ENCODE measurements at regions not wholly inside any gene's neighbourhood (a gene's known extent, or its start where the extent isn't known, plus 50 kb on each side); places are given as distances from the start of the nearest gene placed in this dataset.

DNA sequence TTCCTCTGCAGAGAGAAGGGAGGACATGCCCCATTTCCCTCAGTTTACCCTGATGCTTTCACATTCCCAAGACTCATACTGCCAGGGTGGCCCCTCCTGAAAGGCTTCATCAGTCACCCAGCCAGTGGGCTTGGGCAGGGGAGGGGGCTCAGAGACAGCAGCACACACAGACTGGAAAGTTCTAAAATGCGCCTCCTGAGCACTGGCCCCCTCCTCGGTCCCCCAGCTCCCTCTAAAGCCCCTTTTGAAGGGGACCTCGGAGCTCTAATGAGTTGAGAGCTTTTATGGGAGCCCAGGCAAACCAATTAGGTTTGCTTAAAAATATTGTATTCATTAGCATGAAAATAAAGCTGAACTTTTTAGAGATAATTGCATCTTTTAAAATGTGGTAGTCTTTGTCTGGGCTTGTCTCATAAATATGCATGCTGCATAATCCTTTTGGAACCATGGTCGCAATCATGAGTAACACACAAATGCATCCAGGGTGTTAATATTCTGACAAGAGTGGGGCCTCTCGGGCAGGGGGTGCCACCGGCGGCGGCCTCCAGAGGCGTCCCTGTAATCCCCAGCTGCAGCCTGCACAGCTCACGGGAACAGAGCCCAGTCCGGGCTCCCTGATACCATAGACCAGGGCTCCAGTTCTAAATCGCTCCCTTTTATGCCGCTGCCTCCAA lies 78.5 kb downstream of the RPLP1 start:
- DNase-seq = peak; percentile 20

DNA sequence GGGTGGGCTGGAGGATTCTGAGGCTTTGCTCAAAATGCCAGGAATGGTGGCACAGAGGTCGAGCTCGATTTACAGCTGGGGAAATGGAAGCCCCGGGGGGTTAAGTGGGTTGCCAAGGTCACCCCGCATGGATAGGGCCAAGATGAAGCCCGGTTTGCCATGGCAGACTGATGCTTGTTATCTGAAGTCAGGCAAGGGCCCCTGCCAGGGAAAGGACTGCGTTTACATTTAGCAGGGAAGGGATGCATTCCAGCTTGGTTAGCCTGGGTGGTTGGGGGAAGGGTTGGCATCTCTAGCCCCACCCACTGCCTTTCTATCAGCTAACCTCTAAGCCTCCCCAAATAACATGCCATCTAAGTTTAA lies 79.0 kb downstream of the RPLP1 start:
- DNase-seq = peak; percentile 13

DNA sequence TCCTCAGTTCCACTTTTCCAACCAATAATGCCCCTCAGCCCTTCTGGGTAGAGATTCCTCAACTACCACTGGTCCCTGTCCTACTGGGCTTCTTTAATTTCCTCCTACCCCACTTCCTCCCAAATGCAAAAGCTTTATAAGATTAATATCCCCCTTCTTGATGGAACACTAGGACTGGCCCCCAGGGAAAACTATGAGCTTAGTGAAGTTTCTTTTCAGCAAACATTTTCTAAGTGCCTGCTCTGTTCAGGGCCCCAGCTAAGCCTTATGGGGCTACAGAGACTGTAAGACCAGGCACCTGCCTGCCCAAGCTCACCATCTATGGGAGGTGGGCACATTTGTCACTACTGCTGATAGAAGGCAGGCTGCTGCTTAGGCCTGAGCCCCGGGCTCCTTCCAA lies 79.4 kb downstream of the RPLP1 start:
- no peak for DNase-seq

DNA sequence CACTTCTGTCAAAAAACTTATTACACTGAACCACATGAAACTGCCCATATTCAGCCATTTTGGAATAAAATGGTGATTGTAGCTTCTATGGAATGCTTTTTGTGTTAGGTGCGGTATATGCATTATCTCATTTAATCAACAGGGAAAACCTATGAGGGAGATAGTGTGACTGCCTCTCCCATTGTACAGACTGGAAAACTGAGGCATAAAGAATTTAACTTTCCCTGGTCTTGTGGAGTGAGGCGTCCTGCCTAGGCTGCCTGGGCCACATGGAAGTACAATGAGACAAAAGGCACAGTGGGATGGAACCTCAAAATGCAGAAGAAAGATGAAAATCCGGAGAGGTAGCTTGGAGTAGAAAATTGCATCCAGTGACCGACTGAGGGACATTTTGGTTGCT lies 80.2 kb downstream of the RPLP1 start:
- no peak for DNase-seq

DNA sequence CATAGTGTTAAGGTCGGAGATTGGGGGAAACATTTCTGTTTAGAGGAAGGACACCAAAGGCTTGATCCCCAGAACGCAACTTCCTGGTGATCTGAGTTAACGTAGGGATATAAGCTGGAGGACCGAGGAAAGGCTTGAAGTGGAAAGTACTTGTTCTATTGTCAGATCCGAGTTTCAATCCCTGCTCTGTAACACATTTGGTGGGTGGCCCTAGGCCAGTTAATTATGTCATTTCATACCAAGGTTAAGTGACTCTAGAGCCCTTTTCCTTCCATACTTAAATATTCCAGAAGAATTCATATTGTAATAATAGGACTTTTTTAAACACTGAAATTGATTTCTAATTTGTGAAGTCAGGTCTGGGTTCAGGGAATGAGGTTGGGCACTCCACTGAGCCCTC lies 80.9 kb downstream of the RPLP1 start:
- no peak for DNase-seq

DNA sequence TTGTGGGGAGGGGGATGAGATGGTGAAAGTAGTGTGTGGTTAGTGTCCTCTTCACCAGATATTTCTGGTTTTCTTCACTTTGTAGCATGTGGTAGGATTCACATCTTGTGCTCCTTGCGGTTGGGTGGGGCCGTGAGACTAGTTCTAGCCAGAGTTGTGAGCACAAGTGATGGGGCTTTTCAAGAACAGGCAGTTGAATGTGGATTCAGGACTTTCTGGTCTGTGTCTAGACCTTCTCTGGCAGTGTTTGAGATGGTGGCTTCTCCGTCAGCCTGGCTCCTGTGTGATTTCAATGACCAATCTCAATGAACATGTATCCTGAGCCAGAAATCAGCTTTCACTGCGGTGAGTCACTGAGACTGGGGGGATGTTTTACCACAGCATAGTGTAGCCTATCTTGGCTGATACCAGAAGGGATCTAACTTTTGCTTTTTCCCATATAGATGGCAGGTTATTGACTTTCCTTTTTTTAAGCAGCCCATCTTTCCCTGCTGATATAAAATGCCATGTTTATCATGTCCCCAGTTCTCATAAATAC lies 82.6 kb downstream of the RPLP1 start:
- peak; percentile 80 for DNase-seq

DNA sequence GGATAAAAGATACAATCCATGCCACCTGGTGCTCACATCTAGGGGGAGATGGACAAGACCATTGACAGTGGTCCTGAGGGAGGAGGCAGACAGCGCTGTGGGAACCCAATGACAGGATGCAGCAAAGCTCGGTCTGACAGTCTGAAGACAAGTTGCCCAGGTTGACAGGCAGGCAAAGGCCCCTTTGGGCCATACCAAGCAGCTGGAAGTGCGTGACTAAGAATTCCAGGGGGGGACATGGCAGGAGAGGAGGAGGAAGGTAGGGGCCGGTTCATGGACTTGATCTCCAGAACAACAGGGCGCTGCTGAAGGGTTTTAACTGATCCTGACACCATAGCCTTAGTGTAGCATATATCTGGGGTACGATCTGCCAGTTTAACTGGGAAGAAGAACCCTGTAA lies 83.4 kb downstream of the RPLP1 start:
- no peak for DNase-seq

DNA sequence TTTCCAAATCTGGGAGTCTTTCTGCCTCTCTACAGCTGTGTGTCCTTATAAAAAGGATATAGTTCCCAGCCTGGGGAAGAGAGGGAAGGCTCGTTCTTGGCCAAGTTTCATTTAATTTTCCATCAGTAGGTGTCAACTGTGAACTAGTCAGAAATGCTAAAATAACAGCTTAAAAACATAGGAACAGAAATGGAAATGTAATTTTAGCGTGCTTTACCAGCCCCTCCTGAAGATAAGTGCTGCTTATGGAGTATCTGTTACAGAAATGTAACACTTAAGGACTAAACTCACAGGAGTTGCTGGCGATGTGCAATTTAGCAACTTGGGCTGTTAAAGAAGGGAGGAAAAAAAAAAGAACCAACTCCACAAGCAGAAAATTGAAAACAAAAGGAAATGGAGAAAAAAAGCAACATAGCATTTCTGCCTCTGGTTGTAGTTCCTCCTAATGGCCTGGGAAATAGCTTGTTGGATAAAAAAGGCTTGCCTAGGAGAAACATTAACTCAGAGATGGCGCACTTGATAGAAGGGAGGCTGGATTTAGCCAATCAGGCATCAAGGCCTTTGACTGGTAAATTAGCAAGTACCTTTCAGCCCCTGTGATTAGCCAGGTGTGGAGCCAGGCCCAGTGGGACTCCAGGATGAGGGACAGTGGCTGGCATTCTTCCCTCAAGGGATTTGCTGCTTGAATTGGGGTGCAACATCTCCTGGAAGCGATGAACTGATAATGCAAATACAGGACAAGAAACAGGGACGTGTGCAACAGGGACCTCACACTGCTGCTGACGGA lies 84.3 kb downstream of the RPLP1 start:
- DNase-seq = no peak

DNA sequence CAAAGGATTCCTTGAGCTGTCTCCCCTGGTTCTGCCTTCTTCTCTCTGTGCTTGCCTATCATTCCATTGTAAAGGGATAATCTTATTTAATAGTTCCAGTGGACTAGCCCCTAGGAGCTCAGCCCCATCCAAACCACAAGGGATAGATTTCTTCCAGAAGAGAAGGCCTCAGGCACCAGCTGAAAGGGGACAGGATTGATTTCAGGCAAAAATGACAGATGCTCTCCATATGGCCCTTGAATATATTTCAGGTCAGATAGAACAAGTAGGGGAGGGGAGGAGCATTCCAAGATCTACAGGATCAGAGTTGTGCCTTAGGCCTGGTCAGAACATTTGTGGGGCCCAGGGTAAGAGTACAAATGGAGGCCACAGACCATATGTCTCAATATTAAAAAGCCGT lies 85.3 kb downstream of the RPLP1 start:
- no peak for DNase-seq

DNA sequence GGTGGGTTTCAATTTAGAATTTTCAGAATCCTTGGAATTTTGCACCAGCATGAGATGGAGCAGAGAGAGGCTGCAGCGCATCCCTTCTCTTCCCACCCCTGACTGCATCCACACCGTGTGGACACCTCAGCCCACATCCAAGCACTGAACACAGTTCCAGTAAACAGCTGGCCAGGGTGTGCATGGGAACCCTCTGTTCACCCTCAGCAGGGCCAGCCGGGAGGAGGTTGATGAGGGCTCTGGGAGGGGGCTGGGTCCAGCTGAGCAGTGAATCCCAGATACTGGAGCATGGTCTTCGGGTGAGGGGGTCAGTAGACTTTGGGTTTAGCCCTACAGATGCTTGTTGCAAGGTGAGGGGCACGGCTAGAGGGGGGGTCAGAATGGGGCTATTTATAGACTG lies 85.8 kb downstream of the RPLP1 start:
- no peak for DNase-seq

DNA sequence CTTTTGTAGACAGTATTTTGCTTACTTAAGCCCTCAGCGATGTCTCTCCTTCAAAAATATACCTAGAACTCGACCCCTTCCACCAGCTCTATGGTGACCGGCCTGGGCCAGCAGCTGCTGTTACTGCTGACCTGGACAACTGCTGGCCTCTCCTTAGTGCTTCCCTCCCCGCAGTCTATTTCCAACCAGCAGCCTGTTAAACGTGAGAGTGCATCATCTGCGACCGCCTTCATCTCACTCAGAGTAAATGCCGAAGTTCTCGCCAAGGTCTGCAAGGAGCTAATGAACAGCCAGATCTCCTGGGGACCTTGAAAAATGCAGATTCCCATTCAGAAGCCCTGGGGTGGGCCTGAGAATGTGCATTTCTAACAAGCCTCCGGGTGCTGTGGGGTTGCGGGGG lies 86.7 kb downstream of the RPLP1 start:
- DNase-seq = no peak

DNA sequence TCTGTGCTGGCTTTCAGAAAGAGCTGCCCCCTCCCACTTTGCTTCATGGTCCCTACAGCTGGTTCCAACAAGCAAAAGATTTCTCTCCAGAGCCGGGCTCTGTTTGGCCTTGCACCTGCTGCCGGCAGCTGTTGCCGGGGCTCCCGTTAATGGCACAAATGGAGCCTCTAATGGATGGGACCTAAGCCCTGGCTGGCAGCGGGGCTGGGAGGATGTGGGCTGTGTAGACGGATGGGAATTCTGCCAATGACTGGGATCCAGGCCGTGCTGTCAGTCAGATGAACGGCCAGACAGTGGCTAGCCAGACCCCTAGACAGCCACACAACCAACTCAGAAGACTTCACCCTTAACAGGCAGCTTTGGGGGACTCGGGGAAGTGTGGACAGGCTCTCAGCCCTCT lies 88.0 kb downstream of the RPLP1 start:
- DNase-seq = no peak

DNA sequence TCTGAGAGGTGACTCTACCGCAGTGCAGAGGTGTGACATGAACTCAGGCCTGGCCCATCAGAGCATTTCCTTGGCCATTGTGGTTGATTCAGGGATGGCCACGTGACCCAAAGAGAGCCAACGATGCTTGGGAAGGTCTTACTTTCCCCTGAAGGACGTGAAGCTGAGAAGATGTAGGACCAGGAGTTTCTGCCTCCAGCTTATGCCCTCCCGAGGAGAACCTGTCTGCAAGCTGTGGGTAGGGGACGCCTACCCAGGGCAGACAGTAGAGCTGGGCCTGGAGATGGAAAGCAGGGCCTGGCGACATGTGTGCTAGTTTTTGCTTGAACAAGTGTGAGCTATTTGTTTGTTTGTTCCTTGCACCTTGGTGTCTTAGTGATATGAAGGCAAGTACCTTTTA lies 89.4 kb downstream of the RPLP1 start:
- no peak for DNase-seq

DNA sequence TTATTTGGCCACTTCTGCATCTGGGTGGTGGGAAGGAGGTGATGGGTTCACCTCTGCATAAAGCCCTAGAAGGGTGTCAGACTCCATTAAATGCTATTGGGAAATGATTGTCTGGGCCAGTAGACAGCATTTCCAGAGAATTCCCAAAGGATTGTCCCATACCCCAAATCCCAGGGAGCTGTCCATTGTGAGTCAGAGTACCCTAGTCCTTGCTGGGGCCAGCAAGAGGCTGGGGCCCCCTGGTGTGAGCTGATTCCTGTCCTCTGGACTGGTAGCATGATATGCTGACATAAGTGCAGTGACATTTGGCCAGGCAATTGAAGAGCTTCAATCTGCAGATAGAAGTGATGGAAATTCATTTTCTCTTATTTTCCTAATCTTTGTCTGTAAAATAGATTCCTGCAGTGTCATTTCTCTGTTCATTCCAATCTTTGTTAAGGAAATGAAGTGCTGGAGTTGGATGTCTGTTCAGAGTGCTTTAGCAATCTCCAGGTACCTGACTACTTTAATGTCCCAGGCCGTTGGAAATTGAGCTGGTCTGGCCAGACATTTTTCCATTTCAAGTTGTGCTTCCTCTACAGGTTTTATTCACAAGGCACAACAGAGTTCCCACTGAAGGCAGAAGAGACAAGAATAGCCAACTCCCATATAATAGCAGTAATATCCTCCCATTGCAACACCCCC lies 91.2 kb downstream of the RPLP1 start:
- no peak for DNase-seq

DNA sequence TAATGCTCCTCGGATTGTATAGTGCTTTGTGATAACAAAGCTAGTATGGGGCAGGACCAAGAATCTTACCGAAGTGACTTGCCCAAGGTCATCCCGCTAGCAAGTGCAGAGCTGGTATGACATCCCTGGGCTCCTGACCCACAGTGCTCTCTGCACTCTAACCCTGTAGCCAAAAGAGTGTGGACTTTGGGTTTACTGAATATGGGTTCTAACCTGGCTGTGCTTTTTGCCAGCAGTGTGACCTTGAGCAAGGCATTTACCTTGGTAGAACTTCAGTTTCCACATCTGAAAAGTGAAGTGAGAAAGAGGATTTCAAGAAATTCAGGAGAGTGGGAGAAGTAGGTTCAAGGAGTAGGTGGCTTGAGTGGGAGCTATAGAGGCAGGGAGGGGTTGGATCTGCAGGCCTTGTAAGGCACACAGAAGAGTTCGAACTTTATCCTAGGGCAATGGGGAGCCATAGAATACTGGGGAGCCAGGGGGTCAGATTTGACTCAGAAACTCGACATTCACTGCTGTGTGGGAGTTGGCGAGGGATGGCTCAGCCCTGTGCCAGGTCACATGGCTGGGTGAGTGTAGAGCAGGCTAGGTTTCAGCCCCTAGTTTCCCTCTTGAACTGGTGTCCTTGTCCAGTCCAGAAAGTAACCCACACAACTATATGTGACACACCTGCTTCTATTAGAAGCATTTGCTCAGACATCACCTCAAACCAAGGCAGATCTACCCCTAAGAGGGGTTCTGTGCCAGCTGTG lies 91.9 kb downstream of the RPLP1 start:
- no peak for DNase-seq

DNA sequence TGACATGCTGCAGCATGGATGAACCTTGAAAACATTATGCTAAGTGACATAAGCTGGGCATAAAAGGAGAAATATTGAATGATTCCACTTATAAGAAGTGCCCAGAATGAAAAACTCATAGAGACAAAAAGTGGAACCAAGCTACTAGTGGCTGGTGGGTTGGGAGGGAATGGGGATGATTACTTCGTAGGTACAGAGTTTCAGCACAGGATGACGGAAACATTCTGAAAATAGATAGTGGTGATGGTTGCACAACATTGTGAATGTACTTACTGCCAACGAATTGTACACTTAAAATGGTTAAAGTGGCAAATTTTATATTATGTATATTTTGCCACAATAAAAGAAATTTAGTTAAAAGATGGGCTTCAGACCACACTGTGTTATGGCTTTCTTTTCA lies 93.6 kb downstream of the RPLP1 start:
- no peak for DNase-seq

DNA sequence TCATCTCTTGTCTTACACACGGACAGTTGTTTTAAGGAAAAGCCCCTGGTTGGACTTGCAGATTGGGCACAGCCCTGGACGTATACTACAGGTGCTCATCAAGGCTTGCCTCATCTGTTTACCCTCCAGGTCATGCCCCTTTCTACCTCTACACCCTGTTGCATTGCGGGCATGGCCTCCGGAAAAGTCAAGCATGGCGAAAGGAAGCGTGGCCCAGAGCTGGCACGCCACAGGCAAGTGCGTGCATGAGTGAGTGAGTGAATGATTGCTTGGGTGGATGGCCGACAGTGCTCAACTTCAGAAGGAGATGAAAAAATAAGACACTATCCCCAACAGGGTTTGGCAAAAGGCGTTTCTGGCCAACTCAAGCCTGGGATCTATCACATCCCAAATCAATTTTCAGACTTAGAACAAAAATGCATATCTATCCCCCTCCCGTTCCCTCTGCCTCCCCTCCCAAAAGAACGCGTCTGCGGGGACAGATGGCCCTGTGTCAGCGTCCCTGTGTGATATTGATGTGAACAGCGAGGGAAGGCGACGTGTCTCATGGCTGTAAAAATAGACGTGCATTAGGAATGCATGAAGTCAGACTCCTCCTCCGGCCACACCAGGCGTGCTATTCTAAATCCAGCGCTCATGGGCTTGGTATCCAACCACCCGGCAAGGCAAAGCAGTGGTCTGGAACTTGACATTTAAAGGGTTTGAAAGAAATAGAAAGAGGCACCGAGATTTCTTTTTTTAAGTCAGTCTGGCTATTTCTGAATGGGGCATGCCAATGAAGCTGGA lies 96.0 kb downstream of the RPLP1 start:
- DNase-seq = no peak

DNA sequence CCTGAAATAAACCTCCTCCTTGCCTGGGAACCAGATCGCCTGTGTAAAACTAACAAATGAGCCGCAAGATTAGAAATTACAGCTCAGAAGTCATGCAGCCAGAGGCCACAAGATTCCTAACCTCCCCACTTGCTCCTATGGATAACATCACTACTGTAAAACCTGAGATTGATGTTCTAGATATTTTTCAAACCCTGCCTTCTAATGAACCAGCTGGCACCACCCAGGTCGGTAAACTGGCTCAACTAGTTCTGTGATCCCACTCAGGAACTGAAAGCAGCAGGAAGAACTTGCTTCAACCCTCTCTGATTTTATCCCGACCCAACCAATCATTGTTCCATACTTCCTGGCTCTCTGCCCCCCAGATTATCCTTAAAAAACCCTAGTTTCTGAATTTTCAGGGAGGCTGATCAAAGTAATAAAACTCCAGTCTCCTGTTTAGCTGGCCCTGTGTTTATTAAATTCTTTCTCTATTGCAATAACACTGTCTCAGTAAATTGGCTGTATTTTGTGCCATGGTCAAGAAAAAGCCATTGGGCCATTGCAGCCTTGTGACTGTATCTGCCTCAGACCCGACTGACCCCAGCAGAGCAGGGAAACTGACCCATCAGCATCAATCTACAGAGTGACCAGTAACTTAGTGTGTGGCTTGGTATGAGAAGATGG lies 98.9 kb downstream of the RPLP1 start:
- DNase-seq = no peak

DNA sequence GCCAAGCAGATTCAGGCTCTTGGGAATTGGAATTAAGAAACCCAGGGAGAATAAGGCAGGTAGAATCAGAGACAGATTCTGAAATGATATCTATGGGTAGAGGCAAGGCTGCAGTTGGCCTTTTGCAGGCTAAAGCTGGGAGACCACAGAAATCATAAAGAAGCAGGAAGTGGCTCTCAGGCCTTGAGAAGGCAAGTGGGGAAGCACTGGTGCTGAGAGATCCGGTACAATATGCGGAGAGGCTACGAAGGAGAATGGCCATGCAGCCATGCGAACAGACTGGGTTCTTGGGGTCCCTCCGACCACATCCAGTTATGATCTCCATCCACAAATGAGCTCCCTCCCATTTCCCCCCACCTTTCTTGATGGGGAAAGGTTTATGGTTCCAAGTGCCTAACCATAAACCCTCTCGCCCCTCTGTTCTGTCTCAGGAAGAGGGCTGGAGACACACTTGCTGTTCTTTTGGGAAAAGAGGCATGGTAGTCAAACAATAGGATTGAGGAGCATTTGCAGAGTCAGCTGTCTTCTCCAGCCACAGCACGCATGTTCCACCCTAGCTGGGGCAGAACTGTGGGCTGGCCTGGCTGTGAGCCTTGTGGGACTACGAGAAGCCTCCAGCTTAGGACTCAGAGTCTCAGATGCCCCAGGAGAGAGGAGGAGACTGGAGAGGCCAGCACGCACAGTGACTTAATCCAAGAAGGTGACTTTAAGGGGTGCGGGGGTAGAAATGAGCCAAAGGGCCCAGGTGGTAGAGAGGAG lies 99.6 kb downstream of the RPLP1 start:
- no peak for DNase-seq

DNA sequence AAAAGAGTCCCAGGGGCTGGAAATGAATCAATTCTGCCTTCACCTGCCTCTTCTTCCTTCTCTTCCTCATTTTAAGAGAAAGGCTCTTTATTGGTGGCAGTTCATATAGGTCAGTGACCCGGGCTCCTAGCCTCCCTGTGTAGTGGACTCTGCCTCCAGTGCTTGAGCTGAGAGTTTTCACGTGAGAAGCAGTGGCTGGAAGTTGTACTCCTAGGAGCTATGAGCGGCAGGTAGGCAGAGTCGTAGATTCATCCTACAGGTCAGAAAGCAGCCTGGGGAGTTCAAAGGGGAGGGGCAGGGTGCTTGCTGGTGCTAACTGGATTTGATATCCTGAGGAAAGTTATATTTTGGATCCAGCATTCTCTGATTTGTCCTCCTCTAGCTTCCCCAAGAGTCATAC lies 101.1 kb downstream of the RPLP1 start:
- no peak for DNase-seq

Measured in fibroblast of skin of abdomen (primary cell).